Type B pancreatic cell (in vitro differentiated cells): ENCODE measurements at regions not wholly inside any gene's neighbourhood (a gene's known extent, or its start where the extent isn't known, plus 50 kb on each side); places are given as distances from the start of the nearest gene placed in this dataset.

ENCODE experiments used
- DNase-seq: peaks from one replicate; pipeline ENCODE4 v3.0.0; 2021; ENCODE audit warnings: mixed read lengths; ENCODE audit not compliant: unreplicated experiment; ENCODE audit errors: extremely low spot score
- H3K27ac Mint-ChIP-seq: 2 replicates; pipeline ENCODE4 v1.8.0; 2021; ENCODE audit warnings: mild to moderate bottlenecking, mixed read lengths
- H3K27me3 Mint-ChIP-seq: 2 replicates; pipeline ENCODE4 v1.8.0; 2021; ENCODE audit warnings: mixed read lengths
- H3K36me3 Mint-ChIP-seq: 2 replicates; pipeline ENCODE4 v1.8.0; 2021; ENCODE audit warnings: mixed read lengths
- H3K4me1 Mint-ChIP-seq: one replicate; pipeline ENCODE4 v1.8.0; 2021; ENCODE audit warnings: mixed read lengths; ENCODE audit not compliant: unreplicated experiment
- H3K4me3 Mint-ChIP-seq: 2 replicates; pipeline ENCODE4 v1.8.0; 2021; ENCODE audit warnings: mild to moderate bottlenecking, mixed read lengths
- H3K9me3 Mint-ChIP-seq: 2 replicates; pipeline ENCODE4 v1.8.0; 2021; ENCODE audit warnings: mixed read lengths
- CTCF ChIP-seq: fragments of 200-600 bp; sonication (generic); conservative IDR thresholded peaks from 2 replicates; pipeline ENCODE4 v1.5.0; 2021; ENCODE audit warnings: antibody characterized with exemption, mild to moderate bottlenecking

- Mint-ChIP-seq H3K9me3 (no peaks in the 10 kb centered on the region), H3K4me1 (peaks cover 27% of the 10 kb centered on the region), H3K4me3 (no peak overlapping the region), H3K36me3 (no peaks in the 10 kb centered on the region), H3K27me3 (peaks cover under 1% of the 10 kb centered on the region), H3K27ac (no peak overlapping the region)
- DNase-seq: no peak
- TF ChIP-seq CTCF: no peak
Observed at GRCh38 chr10:78577712-78578111, 491.1 kb upstream of the ZMIZ1 start.

GRCh38 chr10:78578929-78579328 is 489.8 kb upstream of the ZMIZ1 start:
- H3K27ac Mint-ChIP-seq: no peak overlapping the region
- peaks cover 5% of the 10 kb centered on the region for H3K27me3 Mint-ChIP-seq
- H3K36me3 Mint-ChIP-seq: no peaks in the 10 kb centered on the region
- no peak for TF ChIP-seq CTCF
- H3K4me3 Mint-ChIP-seq: no peak overlapping the region
- H3K9me3 Mint-ChIP-seq: no peaks in the 10 kb centered on the region
- DNase-seq: no peak
- peaks cover 30% of the 10 kb centered on the region for H3K4me1 Mint-ChIP-seq

- H3K9me3 Mint-ChIP-seq: no peaks in the 10 kb centered on the region
- no peak overlapping the region for H3K4me3 Mint-ChIP-seq
- peaks cover 36% of the 10 kb centered on the region for H3K4me1 Mint-ChIP-seq
- no peaks in the 10 kb centered on the region for H3K36me3 Mint-ChIP-seq
- no peak overlapping the region for H3K27ac Mint-ChIP-seq
- peaks cover 5% of the 10 kb centered on the region for H3K27me3 Mint-ChIP-seq
- TF ChIP-seq CTCF: no peak
- DNase-seq: no peak
Observed at GRCh38 chr10:78579576-78579975, 489.2 kb upstream of the ZMIZ1 start.

GRCh38 chr10:78579995-78580394 is 488.8 kb upstream of the ZMIZ1 start:
- no peak for DNase-seq
- no peaks in the 10 kb centered on the region for H3K36me3 Mint-ChIP-seq
- H3K4me1 Mint-ChIP-seq: peaks cover 38% of the 10 kb centered on the region
- no peak for TF ChIP-seq CTCF
- no peak overlapping the region for H3K4me3 Mint-ChIP-seq
- H3K27ac Mint-ChIP-seq: no peak overlapping the region
- peaks cover 5% of the 10 kb centered on the region for H3K27me3 Mint-ChIP-seq
- no peaks in the 10 kb centered on the region for H3K9me3 Mint-ChIP-seq

- H3K36me3 Mint-ChIP-seq: no peaks in the 10 kb centered on the region
- H3K4me3 Mint-ChIP-seq: no peak overlapping the region
- no peaks in the 10 kb centered on the region for H3K9me3 Mint-ChIP-seq
- H3K27me3 Mint-ChIP-seq: peaks cover 5% of the 10 kb centered on the region
- H3K27ac Mint-ChIP-seq: no peak overlapping the region
- no peak for TF ChIP-seq CTCF
- no peak for DNase-seq
- H3K4me1 Mint-ChIP-seq: peaks cover 40% of the 10 kb centered on the region
Observed at GRCh38 chr10:78581133-78581694, 487.6 kb upstream of the ZMIZ1 start.

GRCh38 chr10:78582540-78582939 is 486.2 kb upstream of the ZMIZ1 start:
- peaks cover 36% of the 10 kb centered on the region for H3K4me1 Mint-ChIP-seq
- peaks cover 5% of the 10 kb centered on the region for H3K27me3 Mint-ChIP-seq
- no peak overlapping the region for H3K27ac Mint-ChIP-seq

More at GRCh38 chr10:78582540-78582939, 486.2 kb upstream of the ZMIZ1 start:
- H3K36me3 Mint-ChIP-seq: no peaks in the 10 kb centered on the region
- no peak overlapping the region for H3K4me3 Mint-ChIP-seq
- no peak for TF ChIP-seq CTCF
- H3K9me3 Mint-ChIP-seq: no peaks in the 10 kb centered on the region
- no peak for DNase-seq
